ENCODE measurements at regions not wholly inside any gene's neighbourhood (a gene's known extent, or its start where the extent isn't known, plus 50 kb on each side); places are given as distances from the start of the nearest gene placed in this dataset.

GRCh38 chr21:25465263-25465662 lies 142.0 kb downstream of the MRPL39 start:
- TF ChIP-seq CTCF (IDR thresholded peaks at IDR 0.05), result no peak
- no peak overlapping the region for H3K27ac ChIP-seq
- ATAC-seq (no peak), DNase-seq (no peak)
- no peaks in the 10 kb centered on the region for H3K36me3 ChIP-seq
- no peaks in the 10 kb centered on the region for H3K27me3 ChIP-seq
- H3K9me3 ChIP-seq, result peaks cover 0 to 4% of the 10 kb centered on the region in 2 donors
- no peaks in the 10 kb centered on the region for H3K4me1 ChIP-seq
- H3K4me3 ChIP-seq, result no peak overlapping the region
- intact Hi-C loops (cut with DNase I), result no loop called here

- H3K27ac ChIP-seq, result no peak overlapping the region
- no peaks in the 10 kb centered on the region for H3K36me3 ChIP-seq
- peaks cover 0 to 4% of the 10 kb centered on the region in 2 donors for H3K9me3 ChIP-seq
- no peaks in the 10 kb centered on the region for H3K4me1 ChIP-seq
- TF ChIP-seq CTCF (IDR thresholded peaks at IDR 0.05), result no peak
- ATAC-seq (no peak), DNase-seq (no peak)
- intact Hi-C loops (cut with DNase I), result no loop called here
- H3K27me3 ChIP-seq, result no peaks in the 10 kb centered on the region
- H3K4me3 ChIP-seq, result no peak overlapping the region
These were observed 143.0 kb downstream of the MRPL39 start for GRCh38 chr21:25464275-25464674.

GRCh38 chr21:25462517-25462971 lies 144.7 kb downstream of the MRPL39 start:
- Histone ChIP-seq H3K4me3 (no peak overlapping the region), H3K27ac (no peak overlapping the region)
- intact Hi-C loops (cut with DNase I), result no loop called here

GRCh38 chr21:25461725-25462124 lies 145.6 kb downstream of the MRPL39 start:
- intact Hi-C loops (cut with DNase I), result no loop called here
- peaks cover 0 to under 1% of the 10 kb centered on the region in 2 donors for H3K9me3 ChIP-seq
- no peak for ATAC-seq

More at GRCh38 chr21:25462517-25462971, 144.7 kb downstream of the MRPL39 start:
- Histone ChIP-seq H3K9me3 (peaks cover 0 to 4% of the 10 kb centered on the region in 2 donors), H3K4me1 (peaks cover 4 to 9% of the 10 kb centered on the region in 2 donors), H3K36me3 (no peaks in the 10 kb centered on the region), H3K27me3 (no peaks in the 10 kb centered on the region)
- TF ChIP-seq CTCF (IDR thresholded peaks at IDR 0.05), result no peak
- DNase-seq (no peak), ATAC-seq (no peak)

GRCh38 chr21:25459993-25460392 lies 147.3 kb downstream of the MRPL39 start:
- H3K27me3 ChIP-seq, result no peaks in the 10 kb centered on the region
- H3K27ac ChIP-seq, result no peak overlapping the region
- no peaks in the 10 kb centered on the region for H3K36me3 ChIP-seq
- no peak for TF ChIP-seq CTCF (IDR thresholded peaks at IDR 0.05)
- ATAC-seq (no peak), DNase-seq (no peak)
- H3K4me3 ChIP-seq, result no peak overlapping the region
- no peaks in the 10 kb centered on the region for H3K9me3 ChIP-seq
- peaks cover 4 to 21% of the 10 kb centered on the region in 2 donors for H3K4me1 ChIP-seq
- intact Hi-C loops (cut with DNase I), result no loop called here

More at GRCh38 chr21:25461725-25462124, 145.6 kb downstream of the MRPL39 start:
- Histone ChIP-seq H3K4me1 (peaks cover 4 to 17% of the 10 kb centered on the region in 2 donors), H3K27ac (no peak overlapping the region), H3K27me3 (no peaks in the 10 kb centered on the region), H3K4me3 (no peak overlapping the region), H3K36me3 (no peaks in the 10 kb centered on the region)
- TF ChIP-seq CTCF (IDR thresholded peaks at IDR 0.05), result no peak
- no peak for DNase-seq
